ENCODE measurements at regions not wholly inside any gene's neighbourhood (a gene's known extent, or its start where the extent isn't known, plus 50 kb on each side); places are given as distances from the start of the nearest gene placed in this dataset.

DNA sequence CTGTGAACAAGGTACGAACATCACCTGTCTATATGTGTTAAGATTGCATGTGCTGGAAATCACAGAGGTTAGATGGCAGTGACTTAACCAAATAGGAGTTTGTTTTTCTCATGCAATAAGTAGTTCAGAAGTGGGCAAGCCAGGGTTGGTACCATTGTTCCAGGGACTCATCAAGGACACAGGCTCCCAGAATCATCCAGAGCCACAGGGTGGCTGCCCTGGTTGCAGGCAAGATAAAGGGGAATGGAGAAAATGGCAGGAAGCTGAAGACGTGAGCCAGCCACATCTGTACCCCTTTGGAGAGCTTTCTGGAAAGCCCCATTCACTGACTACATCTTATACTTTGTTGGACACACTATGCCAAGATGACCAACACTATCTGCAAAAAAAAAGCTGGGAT is 126.0 kb upstream of the IL12B start:
- DNase-seq (ENCODE audit: low read depth, low spot score), result no peak

DNA sequence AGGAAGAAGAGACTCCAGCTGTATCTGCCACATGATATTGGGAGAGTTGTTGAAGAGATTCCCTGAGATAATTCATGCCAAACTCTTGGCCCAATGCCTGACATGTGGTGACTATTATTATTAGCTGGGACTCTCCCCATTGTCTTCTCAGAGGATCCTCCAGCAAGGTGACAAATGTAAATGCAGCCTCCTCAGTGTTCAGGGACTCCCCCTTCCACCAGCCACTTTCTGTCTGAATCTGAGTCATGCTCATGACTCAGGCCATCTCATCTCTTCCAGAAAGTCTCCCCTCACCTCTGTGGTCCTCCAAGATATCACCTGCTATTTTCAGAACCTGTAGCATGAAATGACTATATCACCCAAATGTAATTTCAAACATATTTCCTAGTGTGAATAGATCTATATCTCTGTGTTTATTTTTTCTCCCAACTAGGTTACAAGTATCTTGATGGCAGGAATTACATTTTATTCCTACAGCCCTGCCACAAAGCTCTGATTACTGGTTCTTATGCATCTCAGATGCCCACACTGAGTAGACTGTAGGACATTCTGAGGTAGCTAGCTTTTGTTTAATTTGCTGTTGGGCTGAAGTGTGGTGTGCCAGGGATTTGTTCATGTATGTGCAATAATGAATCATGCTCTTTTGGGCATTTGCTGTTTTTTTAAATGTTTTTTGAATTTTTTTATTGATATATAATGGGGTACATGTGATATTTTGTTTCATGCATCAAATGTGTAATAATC is 126.6 kb upstream of the IL12B start:
- DNase-seq (ENCODE audit: low read depth, low spot score), result no peak

DNA sequence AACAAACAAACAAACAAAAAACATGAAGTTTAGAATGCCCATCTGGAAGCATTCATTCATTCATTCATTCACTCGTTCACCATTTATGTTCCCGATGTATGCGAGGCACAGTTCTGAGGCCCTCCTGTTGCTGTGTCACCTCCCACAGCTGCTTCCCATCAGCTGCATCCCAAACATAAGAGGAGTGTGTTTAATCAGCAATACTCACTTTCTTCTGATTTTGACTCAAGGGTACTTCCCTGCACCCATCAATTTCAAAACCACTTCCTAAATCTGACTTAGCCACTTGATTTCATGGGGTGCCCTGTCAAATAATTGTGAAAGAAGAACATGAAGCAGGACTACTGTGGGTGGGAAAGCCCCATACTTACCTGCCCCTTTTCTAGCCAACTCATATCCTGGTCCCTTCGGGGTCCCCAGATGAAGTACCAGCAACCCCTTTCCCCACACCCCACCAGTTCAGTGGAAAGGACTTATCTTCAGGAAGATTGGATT is 128.0 kb upstream of the IL12B start:
- DNase-seq (ENCODE audit: low read depth, low spot score), result no peak

DNA sequence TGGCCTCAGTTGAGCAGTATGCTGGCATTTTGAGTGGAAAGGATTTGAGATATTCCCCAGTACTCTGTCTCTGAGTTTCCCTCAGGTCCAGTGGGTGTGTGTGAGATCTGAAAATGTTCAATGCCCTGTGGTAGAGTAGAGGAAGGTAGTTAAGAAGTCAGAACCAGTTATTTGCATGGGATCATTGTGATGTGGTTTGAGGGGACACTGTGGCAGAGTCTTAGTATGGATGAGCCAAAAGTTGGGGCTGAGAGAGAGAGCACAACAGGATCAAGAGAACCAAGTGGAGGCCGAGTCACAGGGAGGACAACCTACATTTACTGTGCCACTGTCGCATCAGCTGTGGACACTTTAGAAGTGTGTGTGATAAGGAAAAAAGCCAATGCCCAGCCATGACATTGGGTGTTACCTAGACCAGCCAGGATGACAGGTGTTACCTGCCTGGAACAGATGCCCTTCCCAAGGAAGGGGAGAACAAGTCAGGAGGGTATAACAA is 128.9 kb upstream of the IL12B start:
- no peak for DNase-seq (ENCODE audit: low read depth, low spot score)

DNA sequence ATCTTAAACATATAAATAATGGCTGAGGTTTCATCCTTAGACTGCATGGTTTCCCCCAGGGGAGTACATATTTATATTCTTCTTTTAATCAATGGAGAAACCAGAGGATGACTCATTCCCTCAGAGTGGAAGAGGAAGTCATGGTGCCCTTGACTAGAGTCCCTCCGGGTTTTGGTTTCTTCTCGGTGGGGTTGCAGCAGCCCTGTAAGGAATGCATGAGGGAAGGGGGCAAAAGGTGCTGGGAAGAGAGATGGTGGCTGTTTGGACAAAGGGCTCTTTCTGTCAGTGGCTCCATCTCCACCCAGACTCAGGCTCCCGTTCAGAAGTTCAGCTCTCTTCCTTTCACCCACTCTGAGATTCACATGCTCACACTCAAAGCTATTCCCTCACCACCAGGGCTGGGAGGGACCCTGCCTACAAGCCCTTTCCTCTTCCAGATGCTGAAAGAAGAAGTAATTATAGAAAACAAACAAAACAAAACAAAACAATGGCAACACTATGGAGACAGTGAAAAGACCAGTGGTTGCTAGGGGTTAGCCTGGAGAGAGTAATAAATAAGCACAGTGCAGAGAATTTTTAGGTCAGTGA is 129.8 kb upstream of the IL12B start:
- DNase-seq (ENCODE audit: low read depth, low spot score), result no peak

DNA sequence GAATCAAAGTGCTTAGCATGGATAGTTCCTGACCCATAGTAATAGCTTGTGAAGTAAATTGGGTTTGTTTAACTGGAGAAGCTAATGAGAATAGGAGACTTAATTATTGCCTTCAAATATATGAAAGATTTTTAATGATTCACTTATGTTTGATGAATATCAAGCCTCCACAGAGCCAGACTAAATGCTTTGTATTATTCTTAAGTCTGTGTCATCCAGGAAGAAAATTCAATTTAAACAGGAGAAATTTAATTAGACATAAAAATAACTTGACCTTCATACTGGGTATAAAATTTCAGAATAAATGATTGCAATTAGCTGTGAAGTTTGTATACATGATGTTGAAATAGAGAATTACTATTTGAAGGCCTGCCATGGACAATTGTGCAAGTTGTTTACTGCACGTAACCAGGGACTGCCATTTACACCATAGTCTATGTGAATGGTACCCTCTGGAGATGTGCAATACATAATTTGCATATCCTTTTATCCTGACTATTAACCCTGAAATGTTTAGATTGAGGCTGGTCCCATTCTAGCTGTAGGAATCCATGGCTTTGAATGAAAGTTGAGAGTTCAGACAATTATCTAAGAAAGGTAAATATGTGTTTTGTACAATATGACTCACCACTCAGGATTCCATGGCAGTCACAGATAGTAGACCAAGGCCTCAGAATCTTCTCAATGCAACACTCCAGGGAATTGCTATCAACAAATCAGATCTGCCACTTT is 133.5 kb upstream of the IL12B start:
- DNase-seq (ENCODE audit: low read depth, low spot score), result no peak

DNA sequence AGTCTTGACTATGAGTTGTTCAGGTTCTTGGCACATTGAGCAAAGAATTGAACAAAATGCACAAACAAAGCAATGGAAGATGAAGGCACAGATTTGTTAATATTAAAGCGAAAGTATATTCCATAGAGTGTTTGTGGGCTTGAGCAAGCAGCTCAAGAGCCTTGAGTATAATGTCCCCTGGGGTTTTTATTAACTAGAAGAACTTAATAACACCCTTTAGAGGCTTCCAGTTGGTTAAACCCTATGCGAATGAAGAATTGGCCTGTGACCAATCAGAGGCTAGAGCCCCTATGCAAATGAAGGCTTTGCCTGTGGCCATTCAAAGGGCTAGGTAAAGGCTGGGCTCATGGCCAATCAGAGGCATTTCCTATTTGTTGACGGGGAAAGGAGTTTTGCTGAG is 135.3 kb upstream of the IL12B start:
- no peak for DNase-seq (ENCODE audit: low read depth, low spot score)

DNA sequence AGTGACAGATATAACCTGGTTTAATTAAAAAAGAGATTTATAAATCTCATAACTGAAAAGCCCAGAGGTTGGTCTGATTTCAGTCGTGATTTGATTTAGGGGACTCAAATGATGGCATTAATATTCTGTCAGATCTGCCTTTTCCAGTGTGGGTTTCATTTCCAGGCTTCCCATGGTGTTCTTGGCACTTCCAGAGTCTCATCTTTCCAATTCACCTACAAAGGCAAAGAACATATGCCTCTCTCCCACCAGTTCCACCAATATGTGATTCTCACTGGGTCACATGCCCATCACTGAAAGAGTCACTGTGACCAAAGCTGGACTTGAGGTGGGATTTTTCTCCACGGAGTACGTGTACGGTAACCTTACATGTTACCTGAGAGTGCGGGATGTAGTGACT is 137.4 kb upstream of the IL12B start:
- no peak for DNase-seq (ENCODE audit: low read depth, low spot score)

DNA sequence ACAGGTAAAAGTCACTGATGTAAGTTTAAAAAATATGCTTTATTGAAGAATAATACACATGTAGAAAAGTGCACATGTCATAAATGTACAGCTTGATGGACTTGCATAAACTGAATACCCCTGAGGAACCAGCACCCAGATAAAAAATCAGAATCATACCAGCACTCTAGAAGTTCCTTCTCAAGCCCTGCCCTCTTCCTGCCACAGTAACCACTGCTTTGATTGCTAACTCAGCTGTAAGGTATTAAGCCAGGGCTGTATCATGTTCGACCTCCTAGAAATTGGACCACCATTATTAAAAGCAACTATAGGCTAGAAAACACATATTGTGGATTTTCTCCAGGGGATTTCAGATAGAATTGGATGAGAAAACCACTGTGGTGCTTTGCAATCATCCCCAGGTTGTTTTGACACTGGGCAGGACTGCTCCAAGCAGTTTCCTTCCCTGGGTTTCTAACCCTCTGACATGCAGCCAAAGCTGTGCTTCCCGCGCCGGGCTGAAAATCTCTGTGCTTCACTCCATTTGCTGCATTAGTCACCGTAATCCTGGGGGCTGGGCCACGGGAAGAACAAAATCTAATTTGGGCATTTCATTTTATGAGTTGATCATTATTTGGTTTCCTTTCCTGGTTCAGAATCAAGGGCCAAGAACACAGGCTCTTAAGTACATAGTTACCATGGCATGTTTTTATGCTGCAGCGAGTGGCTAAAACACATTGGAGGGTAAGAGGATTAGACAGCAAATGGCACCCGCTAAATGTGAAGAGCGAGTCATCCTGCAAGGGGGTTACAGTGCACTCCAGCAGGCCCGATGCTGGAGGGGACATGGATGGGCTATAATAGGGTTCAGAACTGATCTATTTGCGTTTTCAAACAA is 139.4 kb upstream of the IL12B start:
- no peak for DNase-seq (ENCODE audit: low read depth, low spot score)

DNA sequence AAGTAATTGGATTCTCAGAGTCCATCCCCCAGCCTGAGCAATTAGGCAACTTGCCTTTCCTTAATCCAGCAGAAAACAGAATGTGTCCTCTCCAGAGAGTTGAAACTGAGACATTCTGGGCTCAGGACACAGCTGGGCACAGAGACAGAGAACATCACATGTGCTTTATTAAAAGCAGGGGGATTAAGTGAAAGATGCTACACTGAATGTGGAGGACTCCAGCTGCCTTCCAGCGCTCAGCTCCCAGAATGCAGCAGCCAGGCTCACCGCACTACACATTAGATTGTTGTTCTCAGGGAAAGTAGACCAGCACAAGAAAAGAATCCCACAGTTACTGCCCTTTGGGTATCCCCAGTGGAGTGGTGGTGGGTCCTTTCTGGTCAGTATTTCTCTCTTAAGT is 141.6 kb upstream of the IL12B start:
- no peak for DNase-seq (ENCODE audit: low read depth, low spot score)

DNA sequence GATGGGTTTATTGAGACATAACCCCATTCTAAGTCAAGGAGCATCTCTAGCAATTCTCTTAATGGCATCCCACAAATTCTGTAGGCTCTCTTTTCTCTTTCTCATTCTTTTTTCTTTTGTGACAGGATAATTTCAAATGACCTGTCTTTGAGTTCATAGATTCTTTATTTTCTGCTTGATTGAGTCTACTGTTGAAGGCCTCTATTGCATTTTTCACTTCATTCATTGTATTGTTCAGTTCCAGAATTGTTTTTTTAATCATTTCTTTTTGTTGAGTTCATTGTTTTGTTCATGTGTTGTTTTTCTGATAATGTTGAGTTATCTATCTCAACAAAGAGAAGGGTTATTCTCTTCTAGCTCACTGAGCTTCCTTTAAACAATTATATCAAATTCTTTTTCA is 144.7 kb upstream of the IL12B start:
- DNase-seq (ENCODE audit: low read depth, low spot score), result no peak

DNA sequence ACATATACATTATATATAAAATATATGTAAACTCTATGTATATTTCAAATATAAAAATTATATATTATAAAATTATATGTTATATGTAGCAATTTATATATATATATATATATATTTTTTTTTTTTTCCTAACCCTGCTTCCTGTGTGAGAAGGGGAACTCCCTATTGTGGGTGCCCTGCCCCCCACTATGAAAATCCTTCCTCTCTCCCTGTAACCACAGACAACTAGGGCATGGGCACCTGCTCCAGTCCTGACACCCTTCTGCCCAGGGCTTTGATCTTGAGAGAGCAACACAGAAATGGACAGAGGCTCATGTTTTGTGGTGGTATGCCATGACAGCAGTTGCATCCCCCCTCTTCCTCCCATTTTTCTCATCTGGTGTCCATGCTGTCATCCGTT is 148.7 kb upstream of the IL12B start:
- no peak for DNase-seq (ENCODE audit: low read depth, low spot score)

DNA sequence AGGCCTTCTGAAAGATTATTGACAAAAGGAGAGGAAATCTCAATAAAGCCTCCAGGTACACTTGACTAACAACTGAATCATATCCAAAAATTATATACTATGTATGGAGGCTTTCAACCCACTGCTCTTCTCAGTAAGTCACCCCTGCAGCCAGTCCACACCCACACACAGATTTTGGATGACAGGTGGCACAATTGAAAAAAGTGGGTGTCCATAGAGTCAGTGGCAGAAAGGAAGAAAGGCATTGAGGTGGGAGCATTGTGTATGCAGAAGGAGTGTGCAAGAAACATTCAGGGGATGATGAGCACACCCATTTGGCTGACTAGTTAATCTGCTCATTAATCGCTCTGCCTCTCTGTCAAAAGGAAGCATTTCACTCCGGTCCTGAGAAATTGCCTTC is 150.6 kb upstream of the IL12B start:
- no peak for DNase-seq (ENCODE audit: low read depth, low spot score)

DNA sequence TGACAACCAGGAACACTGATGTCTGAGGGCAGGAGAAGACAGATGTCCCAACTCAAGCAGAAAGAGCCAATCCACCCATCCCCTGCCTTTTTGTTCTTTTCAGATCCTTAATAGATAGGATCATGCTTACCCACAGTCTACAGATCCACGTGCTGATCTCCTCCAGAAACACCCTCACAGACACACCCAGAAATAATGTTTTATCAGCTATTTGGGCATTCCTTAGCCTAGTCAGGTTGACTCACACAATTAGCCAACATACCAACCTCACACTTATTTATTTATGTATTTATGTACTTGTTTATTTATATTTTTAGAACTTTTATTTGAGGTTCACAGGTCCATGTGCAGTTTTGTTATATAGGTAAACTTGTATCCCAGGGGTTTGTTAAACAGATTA is 151.5 kb upstream of the IL12B start:
- DNase-seq (ENCODE audit: low read depth, low spot score), result no peak

DNA sequence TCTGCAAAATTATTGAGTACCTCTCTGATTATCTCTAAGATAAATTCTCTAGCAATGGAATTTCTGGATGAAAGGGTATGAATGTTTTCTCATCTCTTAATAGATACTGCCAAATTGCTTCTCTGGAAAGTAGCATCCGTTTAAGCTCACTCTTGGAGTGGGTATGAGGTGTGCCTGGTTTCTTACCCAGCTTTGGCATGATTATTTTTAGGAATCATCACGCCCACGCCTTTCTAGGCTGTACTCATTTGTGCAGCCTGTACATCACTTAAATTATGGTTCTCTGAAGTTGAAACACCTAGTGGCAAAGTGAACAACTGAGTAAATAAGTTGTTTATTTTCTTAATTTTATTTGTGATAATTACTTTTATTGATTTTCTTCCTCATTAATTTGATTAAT is 156.5 kb upstream of the IL12B start:
- no peak for DNase-seq (ENCODE audit: low read depth, low spot score)

DNA sequence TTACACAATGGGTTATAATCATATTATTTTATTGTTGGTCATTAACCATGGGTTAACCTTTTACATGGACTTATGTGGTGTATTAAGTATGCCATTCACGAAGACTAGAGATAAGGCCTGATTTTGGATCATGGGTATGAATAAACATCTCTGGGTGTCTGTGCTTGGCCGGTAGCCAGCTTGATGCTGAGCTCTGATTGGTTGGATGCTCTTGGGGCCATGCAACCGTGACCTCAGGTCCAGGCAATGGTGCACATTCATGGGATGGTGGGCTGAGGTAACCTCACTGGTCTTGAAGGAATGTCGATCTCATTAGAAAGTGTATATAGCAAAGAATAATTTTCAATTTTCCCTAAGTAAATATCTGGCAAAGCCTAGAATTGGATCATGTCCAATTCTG is 158.2 kb upstream of the IL12B start:
- no peak for DNase-seq (ENCODE audit: low read depth, low spot score)

DNA sequence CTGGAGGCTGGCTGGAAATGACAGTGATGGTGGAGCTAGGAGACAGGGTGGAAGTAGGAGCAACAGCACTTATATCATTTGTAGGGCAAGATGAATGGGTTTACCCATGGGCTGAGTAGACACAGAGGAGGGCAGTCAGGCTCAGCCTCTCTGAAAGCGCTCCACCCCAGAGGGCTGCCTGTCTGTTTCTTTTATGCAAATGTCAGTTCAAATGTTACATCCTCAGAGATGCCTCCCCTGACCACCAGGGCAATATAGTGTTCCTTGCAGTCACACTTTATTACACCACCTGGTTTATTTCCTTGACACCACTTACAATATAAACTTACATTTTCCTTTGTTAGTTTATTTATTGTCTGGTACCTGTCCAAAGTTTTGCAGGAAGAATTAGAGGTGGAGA is 159.5 kb upstream of the IL12B start:
- no peak for DNase-seq (ENCODE audit: low read depth, low spot score)

DNA sequence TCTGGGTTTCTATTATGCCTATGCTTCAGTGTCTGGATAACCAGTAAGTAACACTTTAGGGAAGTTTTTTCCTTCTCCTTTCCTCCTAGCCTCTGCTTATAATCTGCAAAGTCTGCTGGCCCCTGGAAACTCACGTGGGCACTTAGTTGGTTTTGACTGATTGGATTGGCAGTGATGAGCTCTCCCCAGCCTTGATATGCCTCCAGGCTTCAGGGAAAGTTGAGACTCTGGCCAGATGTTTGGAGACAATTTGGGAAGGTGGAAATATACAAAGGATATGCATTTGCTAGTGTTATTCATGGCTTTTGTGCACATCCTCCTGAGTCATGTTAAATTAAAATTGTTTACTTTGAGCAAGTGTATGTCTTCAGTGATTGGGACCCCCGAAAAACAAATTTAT is 160.2 kb upstream of the IL12B start:
- DNase-seq (ENCODE audit: low read depth, low spot score), result no peak

DNA sequence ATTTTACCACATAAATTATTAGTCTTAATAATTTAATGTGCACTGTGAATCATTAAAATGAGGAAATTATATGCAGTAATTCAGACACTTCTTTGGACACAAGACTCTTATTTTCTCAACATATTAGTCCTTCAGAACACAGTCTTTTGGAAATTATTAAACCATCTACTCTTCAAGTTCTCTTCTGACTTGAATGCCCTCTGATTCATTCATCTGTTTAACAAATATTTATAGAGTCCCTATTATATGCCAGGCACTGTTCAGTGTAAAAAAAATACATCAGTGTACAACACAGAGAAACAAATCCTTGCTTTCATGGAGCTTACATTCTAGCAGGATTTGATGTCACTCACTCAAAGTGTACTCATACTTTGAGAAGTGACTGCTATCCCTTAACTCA is 163.4 kb upstream of the IL12B start:
- no peak for DNase-seq (ENCODE audit: low read depth, low spot score)

DNA sequence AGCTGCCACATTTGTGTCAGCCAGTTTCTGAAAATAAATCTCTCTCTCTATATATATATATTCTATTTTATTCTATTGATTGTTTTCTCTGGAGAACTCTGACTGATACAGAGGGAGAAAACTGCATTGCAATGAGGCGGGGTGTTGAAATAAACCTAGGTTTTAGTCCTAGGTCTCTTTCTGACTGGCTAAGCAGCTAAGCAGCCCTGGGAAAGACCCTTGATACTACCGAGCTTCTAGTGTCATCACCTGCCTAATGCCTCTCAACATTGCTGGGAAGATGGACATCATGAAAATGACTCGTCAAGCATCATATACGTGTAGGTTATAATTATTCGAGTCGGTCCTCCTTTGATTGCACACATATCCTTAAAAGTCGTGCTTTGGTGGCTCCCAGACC is 166.5 kb upstream of the IL12B start:
- no peak for DNase-seq (ENCODE audit: low read depth, low spot score)

DNA sequence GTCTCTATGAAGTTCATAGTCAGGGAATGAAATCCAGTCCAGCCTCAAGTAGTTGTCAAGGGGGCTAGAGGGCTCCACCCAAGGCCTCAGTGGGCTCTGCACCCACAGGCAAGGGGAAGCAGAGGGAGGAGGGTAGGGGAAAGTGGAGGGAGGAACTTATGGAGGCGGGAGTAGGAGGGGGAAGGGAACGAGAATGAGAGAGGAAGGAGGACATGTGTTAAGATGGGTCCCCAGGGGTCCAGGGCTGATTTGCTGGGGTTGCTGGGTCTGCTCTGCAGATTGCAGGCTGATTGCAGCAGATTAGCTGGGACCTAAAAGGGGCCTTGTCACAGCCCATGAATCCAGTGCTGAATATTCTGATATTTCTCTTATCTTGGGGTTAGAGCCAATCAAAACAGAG is 166.9 kb upstream of the IL12B start:
- DNase-seq (ENCODE audit: low read depth, low spot score), result no peak

DNA sequence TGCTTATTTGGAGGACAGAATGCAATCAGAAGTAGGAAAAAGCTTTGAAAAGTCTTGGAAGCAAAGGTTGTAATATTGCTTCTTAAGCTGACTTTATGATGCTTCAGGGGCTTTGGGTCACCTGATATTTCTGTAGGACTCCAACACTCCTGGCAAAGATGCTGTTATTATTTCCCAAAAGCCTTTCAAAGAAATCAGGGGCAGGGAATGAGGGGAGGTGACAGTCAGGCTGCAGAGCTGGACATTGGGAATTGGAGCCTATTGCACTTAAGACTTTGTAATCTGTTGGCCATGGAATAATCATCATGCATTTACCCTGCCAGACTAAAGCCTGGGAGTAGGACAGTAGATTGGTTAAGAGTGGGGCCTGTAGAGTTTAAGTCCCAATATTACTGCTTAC is 168.3 kb upstream of the IL12B start:
- no peak for DNase-seq (ENCODE audit: low read depth, low spot score)
